ENCODE measurements at regions not wholly inside any gene's neighbourhood (a gene's known extent, or its start where the extent isn't known, plus 50 kb on each side); places are given as distances from the start of the nearest gene placed in this dataset.

DNA sequence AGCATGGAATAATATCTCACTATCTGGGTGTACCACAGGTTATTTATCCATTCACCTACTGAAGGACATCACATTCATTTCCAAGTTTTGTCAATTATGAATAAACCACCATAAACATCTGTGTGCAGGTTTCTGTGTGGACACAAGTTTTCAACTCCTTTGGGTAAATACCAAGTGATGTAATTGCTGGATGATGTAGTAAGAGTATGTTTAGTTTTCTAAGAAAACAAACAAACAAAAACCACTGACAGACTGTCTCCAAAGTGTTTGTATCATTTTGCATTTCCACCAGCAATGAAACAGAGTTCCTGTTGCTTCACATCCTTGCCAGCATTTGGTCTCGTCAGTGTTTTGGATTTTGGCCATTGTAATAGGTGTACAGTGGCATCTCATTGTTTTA lies 435.7 kb upstream of the PROX1 start:
- TF ChIP-seq EGR1 (IDR thresholded peaks at IDR 0.05) (no peak), MAX (IDR thresholded peaks at IDR 0.05) (no peak), TCF12 (IDR thresholded peaks at IDR 0.05; ENCODE audit: low read depth) (no peak), TEAD4 (IDR thresholded peaks at IDR 0.05) (no peak)

- TF ChIP-seq YY1 (IDR thresholded peaks at IDR 0.05; ENCODE audit: low read depth) (no peak), TCF12 (IDR thresholded peaks at IDR 0.05; ENCODE audit: low read depth) (no peak), RAD21 (IDR thresholded peaks at IDR 0.05; ENCODE audit: low read depth) (no peak)
Measured at GRCh38 chr1:213560226-213560625, 427.5 kb upstream of the PROX1 start.

DNA sequence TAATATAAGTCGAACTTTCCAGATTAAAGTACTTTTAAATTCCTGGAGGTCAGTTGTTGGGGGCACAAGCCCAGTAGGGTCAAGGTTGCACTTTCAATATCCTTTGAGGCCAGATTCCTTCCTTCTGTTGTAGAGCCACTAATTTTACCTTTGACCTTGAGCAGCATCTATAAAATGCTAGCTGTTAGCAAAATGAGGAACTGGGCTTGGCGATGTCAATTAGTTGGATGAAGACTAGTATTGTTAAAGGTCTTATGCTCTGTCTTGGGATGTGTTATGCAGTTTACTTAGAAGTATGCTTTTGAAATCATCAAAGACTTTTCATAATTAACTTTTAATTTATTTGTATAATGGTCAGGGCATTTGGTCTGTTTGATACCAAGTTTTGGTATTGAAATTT lies 425.9 kb upstream of the PROX1 start:
- TF ChIP-seq CREB1 (IDR thresholded peaks at IDR 0.05; ENCODE audit: low read depth) (no peak), YY1 (IDR thresholded peaks at IDR 0.05; ENCODE audit: low read depth) (no peak), TEAD4 (IDR thresholded peaks at IDR 0.05) (no peak), EP300 (IDR thresholded peaks at IDR 0.05; ENCODE audit: borderline replicate concordance) (no peak), MAX (IDR thresholded peaks at IDR 0.05) (no peak), ZBTB7A (IDR thresholded peaks at IDR 0.05; ENCODE audit: low read depth) (no peak), RAD21 (IDR thresholded peaks at IDR 0.05; ENCODE audit: low read depth) (no peak), CEBPB (IDR thresholded peaks at IDR 0.05) (no peak), EGR1 (IDR thresholded peaks at IDR 0.05) (no peak), TAF1 (IDR thresholded peaks at IDR 0.05; ENCODE audit: low read depth) (no peak), FOXM1 (IDR thresholded peaks at IDR 0.05; ENCODE audit: borderline replicate concordance, low read depth) (no peak), USF1 (IDR thresholded peaks at IDR 0.05) (no peak), TCF12 (IDR thresholded peaks at IDR 0.05; ENCODE audit: low read depth) (no peak), NFIC (IDR thresholded peaks at IDR 0.05) (no peak)
- TF ChIP-seq, protein P1, sequence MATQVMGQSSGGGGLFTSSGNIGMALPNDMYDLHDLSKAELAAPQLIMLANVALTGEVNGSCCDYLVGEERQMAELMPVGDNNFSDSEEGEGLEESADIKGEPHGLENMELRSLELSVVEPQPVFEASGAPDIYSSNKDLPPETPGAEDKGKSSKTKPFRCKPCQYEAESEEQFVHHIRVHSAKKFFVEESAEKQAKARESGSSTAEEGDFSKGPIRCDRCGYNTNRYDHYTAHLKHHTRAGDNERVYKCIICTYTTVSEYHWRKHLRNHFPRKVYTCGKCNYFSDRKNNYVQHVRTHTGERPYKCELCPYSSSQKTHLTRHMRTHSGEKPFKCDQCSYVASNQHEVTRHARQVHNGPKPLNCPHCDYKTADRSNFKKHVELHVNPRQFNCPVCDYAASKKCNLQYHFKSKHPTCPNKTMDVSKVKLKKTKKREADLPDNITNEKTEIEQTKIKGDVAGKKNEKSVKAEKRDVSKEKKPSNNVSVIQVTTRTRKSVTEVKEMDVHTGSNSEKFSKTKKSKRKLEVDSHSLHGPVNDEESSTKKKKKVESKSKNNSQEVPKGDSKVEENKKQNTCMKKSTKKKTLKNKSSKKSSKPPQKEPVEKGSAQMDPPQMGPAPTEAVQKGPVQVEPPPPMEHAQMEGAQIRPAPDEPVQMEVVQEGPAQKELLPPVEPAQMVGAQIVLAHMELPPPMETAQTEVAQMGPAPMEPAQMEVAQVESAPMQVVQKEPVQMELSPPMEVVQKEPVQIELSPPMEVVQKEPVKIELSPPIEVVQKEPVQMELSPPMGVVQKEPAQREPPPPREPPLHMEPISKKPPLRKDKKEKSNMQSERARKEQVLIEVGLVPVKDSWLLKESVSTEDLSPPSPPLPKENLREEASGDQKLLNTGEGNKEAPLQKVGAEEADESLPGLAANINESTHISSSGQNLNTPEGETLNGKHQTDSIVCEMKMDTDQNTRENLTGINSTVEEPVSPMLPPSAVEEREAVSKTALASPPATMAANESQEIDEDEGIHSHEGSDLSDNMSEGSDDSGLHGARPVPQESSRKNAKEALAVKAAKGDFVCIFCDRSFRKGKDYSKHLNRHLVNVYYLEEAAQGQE (IDR thresholded peaks at IDR 0.05; ENCODE audit: low read depth), result no peak

DNA sequence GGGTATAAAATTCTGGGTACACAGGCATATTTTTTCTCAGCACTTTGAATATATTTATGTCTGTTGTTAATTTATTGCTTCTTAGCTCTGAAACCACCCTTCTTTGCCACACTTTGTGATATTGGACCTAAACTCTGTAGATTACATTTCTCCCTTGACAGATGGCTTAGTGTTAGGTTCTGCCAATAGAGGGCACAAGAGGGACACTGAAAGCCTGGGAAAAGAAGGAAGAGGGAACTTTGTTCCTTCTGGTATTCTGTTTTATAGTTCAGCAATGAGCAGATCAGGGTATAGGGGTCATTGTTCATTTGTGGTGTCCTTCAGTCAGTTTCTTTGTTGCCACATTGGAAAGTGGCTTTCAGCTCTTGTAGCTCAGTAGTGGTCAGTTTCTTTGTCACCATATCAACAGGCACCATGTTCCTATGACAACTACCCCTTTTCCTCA lies 423.5 kb upstream of the PROX1 start:
- TF ChIP-seq FOXM1 (IDR thresholded peaks at IDR 0.05; ENCODE audit: borderline replicate concordance, low read depth) (no peak), TAF1 (IDR thresholded peaks at IDR 0.05; ENCODE audit: low read depth) (no peak), CREB1 (IDR thresholded peaks at IDR 0.05; ENCODE audit: low read depth) (no peak), TCF12 (IDR thresholded peaks at IDR 0.05; ENCODE audit: low read depth) (no peak), EGR1 (IDR thresholded peaks at IDR 0.05) (no peak), USF1 (IDR thresholded peaks at IDR 0.05) (no peak), RAD21 (IDR thresholded peaks at IDR 0.05; ENCODE audit: low read depth) (peak; percentile 40), YY1 (IDR thresholded peaks at IDR 0.05; ENCODE audit: low read depth) (no peak)

GRCh38 chr1:213568929-213569815 lies 418.6 kb upstream of the PROX1 start:
- no peak for TF ChIP-seq ZBTB7A (IDR thresholded peaks at IDR 0.05; ENCODE audit: low read depth)
- no peak for TF ChIP-seq TCF12 (IDR thresholded peaks at IDR 0.05; ENCODE audit: low read depth)
- TF ChIP-seq EP300 (IDR thresholded peaks at IDR 0.05; ENCODE audit: borderline replicate concordance), result no peak
- no peak for TF ChIP-seq CREB1 (IDR thresholded peaks at IDR 0.05; ENCODE audit: low read depth)
- no peak for TF ChIP-seq YY1 (IDR thresholded peaks at IDR 0.05; ENCODE audit: low read depth)
- TF ChIP-seq CEBPB (IDR thresholded peaks at IDR 0.05), result no peak
- no peak for TF ChIP-seq NFIC (IDR thresholded peaks at IDR 0.05)
- TF ChIP-seq, protein P1 (IDR thresholded peaks at IDR 0.05; ENCODE audit: low read depth), result no peak
- TF ChIP-seq RAD21 (IDR thresholded peaks at IDR 0.05; ENCODE audit: low read depth), result no peak
- no peak for TF ChIP-seq MAX (IDR thresholded peaks at IDR 0.05)
- no peak for TF ChIP-seq EGR1 (IDR thresholded peaks at IDR 0.05)
- TF ChIP-seq TEAD4 (IDR thresholded peaks at IDR 0.05), result no peak
- TF ChIP-seq TAF1 (IDR thresholded peaks at IDR 0.05; ENCODE audit: low read depth), result no peak
- no peak for TF ChIP-seq USF1 (IDR thresholded peaks at IDR 0.05)
- TF ChIP-seq FOXM1 (IDR thresholded peaks at IDR 0.05; ENCODE audit: borderline replicate concordance, low read depth), result no peak

Data from Ishikawa (cell line).